CD8-positive, alpha-beta memory T cell (primary cell): ENCODE measurements at regions not wholly inside any gene's neighbourhood (a gene's known extent, or its start where the extent isn't known, plus 50 kb on each side); places are given as distances from the start of the nearest gene placed in this dataset.

Experiments used
- CTCF ChIA-PET: fragments of 350-600 bp; sonication (Branson Sonifier 250); formaldehyde crosslinking; loops from one replicate; lab custom pipeline; 2021; ENCODE audit warnings: antibody characterized with exemption; lab: Charles Lee
- POLR2A ChIA-PET: fragments of 350-600 bp; sonication (Branson Sonifier 250); formaldehyde crosslinking; loops from one replicate; lab custom pipeline; 2021; ENCODE audit warnings: antibody characterized with exemption; lab: Charles Lee
- DNase-seq, 5 donors: peaks; one replicate each; pipeline versions ENCODE4 v3.0.0 to v3.0.0-alpha.2; 2020 to 2022; ENCODE audit warnings: mixed read lengths in 1 of 5
- H3K27ac ChIP-seq: one replicate; pipeline ENCODE4 v1.7.0; 2013; ENCODE audit warnings: low read depth, mild to moderate bottlenecking, low read length, moderate library complexity
- H3K27me3 ChIP-seq: 2 replicates; pipeline ENCODE4 v1.7.0; 2013; ENCODE audit warnings: low read length, mild to moderate bottlenecking; ENCODE audit not compliant: insufficient read depth, poor library complexity, severe bottlenecking
- H3K36me3 ChIP-seq: 2 replicates; pipeline ENCODE4 v1.7.0; 2013; ENCODE audit warnings: mild to moderate bottlenecking, low read length, moderate library complexity; ENCODE audit not compliant: insufficient read depth
- H3K4me1 ChIP-seq: 2 replicates; pipeline ENCODE4 v1.7.0; 2013; ENCODE audit warnings: mild to moderate bottlenecking, low read length, moderate library complexity; ENCODE audit not compliant: insufficient read depth
- H3K4me3 ChIP-seq: 2 replicates; pipeline ENCODE4 v1.7.0; 2013; ENCODE audit warnings: mild to moderate bottlenecking, low read length
- H3K9me3 ChIP-seq: 2 replicates; pipeline ENCODE4 v1.7.0; 2013; ENCODE audit warnings: mild to moderate bottlenecking, low read length
- H3K27ac Mint-ChIP-seq, 8 donors: one replicate each; pipeline ENCODE4 v1.8.0; 2020 to 2021; ENCODE audit warnings: mixed read lengths in 8 of 8, mild to moderate bottlenecking in 6 of 8, inconsistent platforms in 3 of 8, moderate library complexity in 3 of 8
- H3K27me3 Mint-ChIP-seq, 2 donors: one replicate each; pipeline ENCODE4 v1.8.0; 2020 to 2021; ENCODE audit warnings: mixed read lengths in 2 of 2, mild to moderate bottlenecking in 1 of 2, moderate library complexity in 1 of 2
- H3K36me3 Mint-ChIP-seq, 3 donors: one replicate each; pipeline ENCODE4 v1.8.0; 2020 to 2021; ENCODE audit warnings: mixed read lengths in 3 of 3, inconsistent platforms in 1 of 3, mild to moderate bottlenecking in 1 of 3
- H3K4me1 Mint-ChIP-seq, 3 donors: one replicate each; pipeline ENCODE4 v1.8.0; 2020 to 2021; ENCODE audit warnings: mixed read lengths in 3 of 3, inconsistent platforms in 1 of 3, mild to moderate bottlenecking in 1 of 3
- H3K4me3 Mint-ChIP-seq, 7 donors: one replicate each; pipeline ENCODE4 v1.8.0; 2020 to 2021; ENCODE audit warnings: mixed read lengths in 7 of 7, mild to moderate bottlenecking in 6 of 7, moderate library complexity in 4 of 7, inconsistent platforms in 2 of 7
- H3K9me3 Mint-ChIP-seq, 5 donors: one replicate each; pipeline ENCODE4 v1.8.0; 2020 to 2022; ENCODE audit warnings: mixed read lengths in 5 of 5, mild to moderate bottlenecking in 3 of 5, moderate library complexity in 2 of 5, inconsistent platforms in 1 of 5

GRCh38 chr16:13829697-13830299, 90.2 kb upstream of the ERCC4 start:
- CTCF ChIA-PET: no interaction called here
- no peak for DNase-seq
- peaks cover 9 to 12% of the 10 kb centered on the region in 2 donors for H3K27me3 Mint-ChIP-seq
- peak overlapping the region in 2 of 8 donors; percentile 7 to 12 for H3K27ac Mint-ChIP-seq
- no peaks in the 10 kb centered on the region for H3K4me1 Mint-ChIP-seq
- Histone ChIP-seq H3K9me3 (no peaks in the 10 kb centered on the region), H3K4me3 (no peak overlapping the region), H3K4me1 (no peaks in the 10 kb centered on the region), H3K36me3 (no peaks in the 10 kb centered on the region), H3K27ac (no peak overlapping the region), H3K27me3 (no peaks in the 10 kb centered on the region)
- H3K4me3 Mint-ChIP-seq: no peak overlapping the region
- H3K9me3 Mint-ChIP-seq: peaks cover 2 to 6% (median 4%) of the 10 kb centered on the region in 5 donors
- POLR2A ChIA-PET: no interaction called here
- H3K36me3 Mint-ChIP-seq: peaks cover 0 to 2% (median 0%) of the 10 kb centered on the region in 3 donors

GRCh38 chr16:13833515-13833914, 86.4 kb upstream of the ERCC4 start:
- DNase-seq: no peak
- Histone ChIP-seq H3K4me1 (no peaks in the 10 kb centered on the region), H3K36me3 (no peaks in the 10 kb centered on the region), H3K27me3 (no peaks in the 10 kb centered on the region), H3K4me3 (no peak overlapping the region), H3K9me3 (no peaks in the 10 kb centered on the region), H3K27ac (no peak overlapping the region)
- Mint-ChIP-seq H3K4me3 (no peak overlapping the region), H3K27me3 (peaks cover 11 to 12% of the 10 kb centered on the region in 2 donors), H3K36me3 (peaks cover 0 to 2% (median 0%) of the 10 kb centered on the region in 3 donors), H3K4me1 (no peaks in the 10 kb centered on the region), H3K27ac (no peak overlapping the region), H3K9me3 (peaks cover 0 to 5% (median 0%) of the 10 kb centered on the region in 5 donors)
- POLR2A ChIA-PET: no interaction called here
- CTCF ChIA-PET: no interaction called here

GRCh38 chr16:13835387-13835786, 84.6 kb upstream of the ERCC4 start:
- CTCF ChIA-PET: no interaction called here
- POLR2A ChIA-PET: no interaction called here
- H3K4me1 ChIP-seq: no peaks in the 10 kb centered on the region
- H3K9me3 ChIP-seq: no peaks in the 10 kb centered on the region
- DNase-seq: no peak
- peak overlapping the region in 1 of 8 donors; percentile 8 for H3K27ac Mint-ChIP-seq
- no peaks in the 10 kb centered on the region for H3K36me3 ChIP-seq
- no peak overlapping the region for H3K4me3 Mint-ChIP-seq
- H3K9me3 Mint-ChIP-seq: peaks cover 0 to 2% (median 0%) of the 10 kb centered on the region in 5 donors
- no peak overlapping the region for H3K27ac ChIP-seq
- H3K36me3 Mint-ChIP-seq: peaks cover 0 to 2% (median 0%) of the 10 kb centered on the region in 3 donors
- H3K4me1 Mint-ChIP-seq: no peaks in the 10 kb centered on the region
- H3K27me3 ChIP-seq: no peaks in the 10 kb centered on the region
- H3K27me3 Mint-ChIP-seq: peaks cover 10 to 12% of the 10 kb centered on the region in 2 donors
- no peak overlapping the region for H3K4me3 ChIP-seq

GRCh38 chr16:13835935-13836730, 83.8 kb upstream of the ERCC4 start:
- CTCF ChIA-PET: no interaction called here

GRCh38 chr16:13838401-13839190, 81.4 kb upstream of the ERCC4 start:
- Histone ChIP-seq H3K9me3 (no peaks in the 10 kb centered on the region), H3K27ac (no peak overlapping the region), H3K4me3 (no peak overlapping the region), H3K4me1 (no peaks in the 10 kb centered on the region), H3K36me3 (no peaks in the 10 kb centered on the region), H3K27me3 (no peaks in the 10 kb centered on the region)
- no peak for DNase-seq
- H3K27me3 Mint-ChIP-seq: peaks cover 9 to 12% of the 10 kb centered on the region in 2 donors
- H3K4me1 Mint-ChIP-seq: no peaks in the 10 kb centered on the region
- POLR2A ChIA-PET: no interaction called here
- no peak overlapping the region for H3K27ac Mint-ChIP-seq
- peaks cover 0 to 2% (median 0%) of the 10 kb centered on the region in 5 donors for H3K9me3 Mint-ChIP-seq
- CTCF ChIA-PET: no interaction called here
- no peak overlapping the region for H3K4me3 Mint-ChIP-seq
- peaks cover 0 to 2% (median 0%) of the 10 kb centered on the region in 3 donors for H3K36me3 Mint-ChIP-seq

More at GRCh38 chr16:13835935-13836730, 83.8 kb upstream of the ERCC4 start:
- no peak overlapping the region for H3K4me3 Mint-ChIP-seq
- H3K27ac Mint-ChIP-seq: no peak overlapping the region
- Histone ChIP-seq H3K27me3 (no peaks in the 10 kb centered on the region), H3K9me3 (no peaks in the 10 kb centered on the region), H3K27ac (no peak overlapping the region), H3K36me3 (no peaks in the 10 kb centered on the region), H3K4me1 (no peaks in the 10 kb centered on the region), H3K4me3 (no peak overlapping the region)
- H3K36me3 Mint-ChIP-seq: peaks cover 0 to 2% (median 0%) of the 10 kb centered on the region in 3 donors
- H3K4me1 Mint-ChIP-seq: no peaks in the 10 kb centered on the region
- H3K9me3 Mint-ChIP-seq: peaks cover 0 to 2% (median 0%) of the 10 kb centered on the region in 5 donors
- POLR2A ChIA-PET: no interaction called here
- H3K27me3 Mint-ChIP-seq: peaks cover 10 to 12% of the 10 kb centered on the region in 2 donors
- no peak for DNase-seq

GRCh38 chr16:13839577-13839976, 80.4 kb upstream of the ERCC4 start:
- Mint-ChIP-seq H3K27me3 (peaks cover 6 to 11% of the 10 kb centered on the region in 2 donors), H3K36me3 (no peaks in the 10 kb centered on the region), H3K9me3 (peaks cover 0 to 2% (median 0%) of the 10 kb centered on the region in 5 donors), H3K4me3 (no peak overlapping the region), H3K4me1 (no peaks in the 10 kb centered on the region), H3K27ac (peak overlapping the region in 1 of 8 donors; percentile 32)
- no peak overlapping the region for H3K4me3 ChIP-seq
- no peaks in the 10 kb centered on the region for H3K9me3 ChIP-seq
- H3K36me3 ChIP-seq: no peaks in the 10 kb centered on the region
- no peaks in the 10 kb centered on the region for H3K4me1 ChIP-seq
- POLR2A ChIA-PET: no interaction called here
- no peak for DNase-seq
- no peaks in the 10 kb centered on the region for H3K27me3 ChIP-seq
- CTCF ChIA-PET: no interaction called here
- no peak overlapping the region for H3K27ac ChIP-seq

- CTCF ChIA-PET: no interaction called here
- H3K27ac ChIP-seq: no peak overlapping the region
These were observed 74.7 kb upstream of the ERCC4 start for GRCh38 chr16:13845232-13845631.

More at GRCh38 chr16:13845232-13845631, 74.7 kb upstream of the ERCC4 start:
- peaks cover 0 to 2% (median 0%) of the 10 kb centered on the region in 5 donors for H3K9me3 Mint-ChIP-seq
- no peaks in the 10 kb centered on the region for H3K4me1 Mint-ChIP-seq
- H3K27ac Mint-ChIP-seq: no peak overlapping the region
- H3K27me3 Mint-ChIP-seq: peaks cover 12 to 13% of the 10 kb centered on the region in 2 donors
- H3K4me3 ChIP-seq: no peak overlapping the region
- POLR2A ChIA-PET: no interaction called here
- no peaks in the 10 kb centered on the region for H3K4me1 ChIP-seq
- H3K36me3 ChIP-seq: no peaks in the 10 kb centered on the region
- no peak for DNase-seq
- no peak overlapping the region for H3K4me3 Mint-ChIP-seq
- H3K27me3 ChIP-seq: no peaks in the 10 kb centered on the region
- no peaks in the 10 kb centered on the region for H3K36me3 Mint-ChIP-seq
- H3K9me3 ChIP-seq: no peaks in the 10 kb centered on the region
